Chondrocyte (in vitro differentiated cells): ENCODE measurements at regions not wholly inside any gene's neighbourhood (a gene's known extent, or its start where the extent isn't known, plus 50 kb on each side); places are given as distances from the start of the nearest gene placed in this dataset.

Experiments used
- DNase-seq: peaks from one replicate; pipeline ENCODE4 v3.0.0; 2021; ENCODE audit warnings: mixed read lengths, low spot score
- H3K27ac Mint-ChIP-seq: one replicate; pipeline ENCODE4 v1.8.0; 2021; ENCODE audit warnings: mild to moderate bottlenecking, moderate library complexity, mixed read lengths; ENCODE audit not compliant: unreplicated experiment
- H3K27me3 Mint-ChIP-seq: 2 replicates; pipeline ENCODE4 v1.8.0; 2021; ENCODE audit warnings: low read depth, mixed read lengths
- H3K36me3 Mint-ChIP-seq: 2 replicates; pipeline ENCODE4 v1.8.0; 2021; ENCODE audit warnings: low read depth, mixed read lengths
- H3K4me1 Mint-ChIP-seq: 2 replicates; pipeline ENCODE4 v1.8.0; 2021; ENCODE audit warnings: low read depth, mild to moderate bottlenecking, mixed read lengths
- H3K4me3 Mint-ChIP-seq: one replicate; pipeline ENCODE4 v1.8.0; 2021; ENCODE audit warnings: mild to moderate bottlenecking, moderate library complexity, mixed read lengths; ENCODE audit not compliant: unreplicated experiment
- H3K9me3 Mint-ChIP-seq: 2 replicates; pipeline ENCODE4 v1.8.0; 2021; ENCODE audit warnings: low read depth, mixed read lengths
- TF ChIP-seq, protein P1 (sequence below): fragments of 200-600 bp; sonication (generic); IDR thresholded peaks from 2 replicates; pipeline ENCODE4 v1.5.0; 2021; ENCODE audit warnings: antibody characterized with exemption, mild to moderate bottlenecking, moderate library complexity

DNA sequence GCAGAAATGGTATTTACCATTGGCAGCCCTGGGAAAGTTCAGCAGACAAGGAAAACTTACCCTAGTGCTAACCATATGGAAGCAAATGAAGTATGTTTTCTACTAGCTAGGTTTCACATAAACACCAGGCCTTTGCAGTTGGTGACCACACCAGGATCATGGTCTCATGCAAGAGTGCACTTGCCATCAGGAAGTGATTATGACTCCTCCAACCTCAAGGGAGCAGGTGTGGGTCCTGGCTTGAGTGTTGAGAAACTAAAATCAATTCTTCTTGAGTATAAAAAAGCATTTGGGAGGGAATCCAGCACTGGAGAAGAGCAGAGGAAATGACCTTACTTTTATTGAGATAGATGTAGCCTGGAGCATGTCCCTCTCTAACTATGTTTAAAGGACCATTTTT, 56.8 kb upstream of the SPAG16 start:
- TF ChIP-seq, protein P1, sequence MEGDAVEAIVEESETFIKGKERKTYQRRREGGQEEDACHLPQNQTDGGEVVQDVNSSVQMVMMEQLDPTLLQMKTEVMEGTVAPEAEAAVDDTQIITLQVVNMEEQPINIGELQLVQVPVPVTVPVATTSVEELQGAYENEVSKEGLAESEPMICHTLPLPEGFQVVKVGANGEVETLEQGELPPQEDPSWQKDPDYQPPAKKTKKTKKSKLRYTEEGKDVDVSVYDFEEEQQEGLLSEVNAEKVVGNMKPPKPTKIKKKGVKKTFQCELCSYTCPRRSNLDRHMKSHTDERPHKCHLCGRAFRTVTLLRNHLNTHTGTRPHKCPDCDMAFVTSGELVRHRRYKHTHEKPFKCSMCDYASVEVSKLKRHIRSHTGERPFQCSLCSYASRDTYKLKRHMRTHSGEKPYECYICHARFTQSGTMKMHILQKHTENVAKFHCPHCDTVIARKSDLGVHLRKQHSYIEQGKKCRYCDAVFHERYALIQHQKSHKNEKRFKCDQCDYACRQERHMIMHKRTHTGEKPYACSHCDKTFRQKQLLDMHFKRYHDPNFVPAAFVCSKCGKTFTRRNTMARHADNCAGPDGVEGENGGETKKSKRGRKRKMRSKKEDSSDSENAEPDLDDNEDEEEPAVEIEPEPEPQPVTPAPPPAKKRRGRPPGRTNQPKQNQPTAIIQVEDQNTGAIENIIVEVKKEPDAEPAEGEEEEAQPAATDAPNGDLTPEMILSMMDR, result no peak
- H3K27ac Mint-ChIP-seq, result no peak overlapping the region
- H3K4me3 Mint-ChIP-seq, result no peak overlapping the region
- peaks cover 16% of the 10 kb centered on the region for H3K4me1 Mint-ChIP-seq
- DNase-seq, result no peak
- H3K9me3 Mint-ChIP-seq, result no peaks in the 10 kb centered on the region
- no peaks in the 10 kb centered on the region for H3K27me3 Mint-ChIP-seq
- no peaks in the 10 kb centered on the region for H3K36me3 Mint-ChIP-seq

DNA sequence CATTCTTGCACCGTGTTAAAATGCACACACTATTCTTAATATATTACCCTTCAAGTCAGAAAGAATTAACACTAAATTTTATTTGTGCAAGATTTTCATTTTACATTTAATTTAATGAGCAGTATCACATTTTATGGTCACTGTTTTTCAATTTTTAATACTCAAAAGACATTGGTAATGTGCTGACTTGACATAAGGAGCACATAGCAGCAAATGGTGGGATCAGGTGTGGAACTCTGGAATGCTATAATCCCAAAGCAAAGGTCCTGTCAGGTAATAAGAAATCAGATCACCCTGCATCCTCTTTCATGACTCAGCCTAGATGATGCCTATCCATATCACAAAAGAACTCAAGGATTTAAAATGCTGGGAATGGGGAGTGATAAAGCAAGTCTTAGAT, 55.6 kb upstream of the SPAG16 start:
- Mint-ChIP-seq H3K27me3 (no peaks in the 10 kb centered on the region), H3K36me3 (no peaks in the 10 kb centered on the region), H3K27ac (no peak overlapping the region), H3K9me3 (no peaks in the 10 kb centered on the region), H3K4me3 (no peak overlapping the region), H3K4me1 (peaks cover 24% of the 10 kb centered on the region)
- no peak for DNase-seq
- TF ChIP-seq, protein P1, result no peak

GRCh38 chr2:213229814-213230213, 54.5 kb upstream of the SPAG16 start:
- peak overlapping the region; percentile 16 for H3K4me3 Mint-ChIP-seq
- H3K4me1 Mint-ChIP-seq, result peaks cover 30% of the 10 kb centered on the region
- H3K9me3 Mint-ChIP-seq, result no peaks in the 10 kb centered on the region
- peak overlapping the region; percentile 89 for H3K27ac Mint-ChIP-seq
- no peaks in the 10 kb centered on the region for H3K36me3 Mint-ChIP-seq
- DNase-seq, result no peak
- TF ChIP-seq, protein P1, result no peak
- H3K27me3 Mint-ChIP-seq, result no peaks in the 10 kb centered on the region

- Mint-ChIP-seq H3K27me3 (no peaks in the 10 kb centered on the region), H3K4me1 (peaks cover 34% of the 10 kb centered on the region), H3K36me3 (no peaks in the 10 kb centered on the region), H3K27ac (no peak overlapping the region), H3K4me3 (no peak overlapping the region), H3K9me3 (no peaks in the 10 kb centered on the region)
- TF ChIP-seq, protein P1, result no peak
- no peak for DNase-seq
Observed at GRCh38 chr2:213231966-213232365, 52.3 kb upstream of the SPAG16 start.

DNA sequence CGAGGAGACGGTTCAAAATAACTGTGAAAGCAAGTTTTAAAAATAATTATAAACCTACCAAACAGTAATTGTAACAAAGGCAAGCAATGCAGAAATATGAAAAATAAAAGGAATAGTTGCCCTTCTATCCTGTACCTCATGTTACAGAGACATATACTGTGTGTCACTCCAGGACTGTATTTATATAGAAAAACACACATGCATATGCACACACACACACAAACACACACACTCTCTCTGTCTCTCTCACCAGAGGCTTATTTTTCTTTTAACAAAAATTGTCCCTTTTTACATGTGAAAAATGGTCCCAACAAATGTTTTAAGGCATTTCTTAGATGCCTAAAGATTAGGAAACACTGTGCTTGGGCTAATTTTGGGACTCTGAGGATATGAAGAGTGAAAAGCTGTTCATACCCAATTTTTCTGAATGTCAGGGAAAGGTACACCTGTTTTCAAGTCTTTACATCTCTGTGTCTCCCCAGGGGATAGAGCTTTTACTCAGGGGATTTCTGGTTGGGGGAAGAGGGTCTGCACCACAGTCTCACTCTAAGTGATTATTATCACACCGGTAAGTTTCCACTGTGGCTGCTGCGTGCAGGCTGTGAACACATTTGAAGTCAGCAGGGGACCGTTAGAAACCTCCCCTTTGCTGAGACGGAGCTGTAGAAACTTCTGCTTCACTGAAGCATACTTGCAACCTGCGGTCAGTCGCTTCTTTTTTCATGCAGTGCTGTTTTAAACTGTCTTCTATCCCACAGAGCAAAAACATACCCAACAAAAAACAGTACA, 51.4 kb upstream of the SPAG16 start:
- no peak for DNase-seq
- Mint-ChIP-seq H3K9me3 (no peaks in the 10 kb centered on the region), H3K4me3 (peak overlapping the region; percentile 39), H3K4me1 (peaks cover 43% of the 10 kb centered on the region), H3K36me3 (no peaks in the 10 kb centered on the region), H3K27ac (peak overlapping the region; percentile 5), H3K27me3 (no peaks in the 10 kb centered on the region)
- TF ChIP-seq, protein P1, result no peak
